ENCODE measurements at regions not wholly inside any gene's neighbourhood (a gene's known extent, or its start where the extent isn't known, plus 50 kb on each side); places are given as distances from the start of the nearest gene placed in this dataset.

- TF ChIP-seq, protein P1, sequence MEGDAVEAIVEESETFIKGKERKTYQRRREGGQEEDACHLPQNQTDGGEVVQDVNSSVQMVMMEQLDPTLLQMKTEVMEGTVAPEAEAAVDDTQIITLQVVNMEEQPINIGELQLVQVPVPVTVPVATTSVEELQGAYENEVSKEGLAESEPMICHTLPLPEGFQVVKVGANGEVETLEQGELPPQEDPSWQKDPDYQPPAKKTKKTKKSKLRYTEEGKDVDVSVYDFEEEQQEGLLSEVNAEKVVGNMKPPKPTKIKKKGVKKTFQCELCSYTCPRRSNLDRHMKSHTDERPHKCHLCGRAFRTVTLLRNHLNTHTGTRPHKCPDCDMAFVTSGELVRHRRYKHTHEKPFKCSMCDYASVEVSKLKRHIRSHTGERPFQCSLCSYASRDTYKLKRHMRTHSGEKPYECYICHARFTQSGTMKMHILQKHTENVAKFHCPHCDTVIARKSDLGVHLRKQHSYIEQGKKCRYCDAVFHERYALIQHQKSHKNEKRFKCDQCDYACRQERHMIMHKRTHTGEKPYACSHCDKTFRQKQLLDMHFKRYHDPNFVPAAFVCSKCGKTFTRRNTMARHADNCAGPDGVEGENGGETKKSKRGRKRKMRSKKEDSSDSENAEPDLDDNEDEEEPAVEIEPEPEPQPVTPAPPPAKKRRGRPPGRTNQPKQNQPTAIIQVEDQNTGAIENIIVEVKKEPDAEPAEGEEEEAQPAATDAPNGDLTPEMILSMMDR (IDR thresholded peaks at IDR 0.05; ENCODE audit: low read depth, low read length), result no peak
- TF ChIP-seq EZH2phosphoT487 (IDR thresholded peaks at IDR 0.05; ENCODE audit: low read depth), result no peak
These were observed 51.3 kb upstream of the CXADR start for GRCh38 chr21:17461582-17461981.
